ENCODE measurements at regions not wholly inside any gene's neighbourhood (a gene's known extent, or its start where the extent isn't known, plus 50 kb on each side); places are given as distances from the start of the nearest gene placed in this dataset.

DNA sequence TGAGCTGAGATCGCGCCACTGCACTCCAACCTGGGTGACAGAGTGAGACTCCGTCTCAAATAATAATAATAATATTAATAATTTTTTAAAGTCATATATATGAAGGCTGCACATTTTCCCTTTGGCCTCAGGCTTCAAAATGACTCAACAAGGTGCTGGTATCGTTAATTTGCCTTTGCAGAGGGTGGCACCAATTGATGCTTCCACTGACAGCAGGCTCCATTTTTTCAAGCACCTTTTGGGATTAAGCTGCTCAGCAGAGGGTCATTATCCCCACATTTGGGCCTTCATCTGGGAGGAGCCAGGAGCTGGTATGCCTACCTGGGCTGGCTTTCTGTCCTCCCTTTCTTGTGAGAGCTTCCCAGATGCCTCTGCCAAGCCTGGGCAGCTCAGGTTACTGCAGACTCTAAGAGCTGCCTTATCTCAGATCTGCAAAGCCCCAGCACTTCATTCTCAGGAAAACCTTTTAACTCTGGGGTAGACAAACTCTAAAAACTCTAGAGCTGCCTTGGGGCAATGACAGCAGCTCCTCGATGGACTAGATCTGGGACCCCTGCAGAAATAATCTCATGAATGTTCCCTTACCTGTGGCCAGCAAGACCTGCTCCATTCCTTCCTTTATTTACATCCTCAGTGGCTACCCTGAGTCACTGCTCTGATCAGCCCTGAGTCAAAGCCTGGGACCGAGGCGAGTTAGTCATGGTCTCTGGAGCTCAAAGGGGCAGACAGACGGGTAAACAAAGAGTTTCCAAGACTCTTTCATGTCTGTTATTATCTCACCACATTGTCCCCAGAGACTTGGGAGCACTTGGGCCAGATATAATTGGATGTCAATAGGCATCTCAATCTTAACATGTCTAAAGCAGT, 80.0 kb upstream of the EYA2 start:
- no peak for TF ChIP-seq POLR2A (IDR thresholded peaks at IDR 0.05; ENCODE audit: low read length)
- no peak for TF ChIP-seq GATA1 (IDR thresholded peaks at IDR 0.05; ENCODE audit: low read depth, low read length)
